Sigmoid colon (tissue), 4 donors: ENCODE measurements at regions not wholly inside any gene's neighbourhood (a gene's known extent, or its start where the extent isn't known, plus 50 kb on each side); places are given as distances from the start of the nearest gene placed in this dataset.

Source experiments
- EP300 ChIP-seq, 4 donors: sonication (generic); formaldehyde crosslinking; IDR thresholded peaks; one replicate each; pipeline ENCODE4 v1.6.1; 2017; ENCODE audit warnings: antibody characterized with exemption in 4 of 4
- TF ChIP-seq, protein P1 (sequence below), 4 experiments: fragments of 450-650 bp in 3 of 4; fragments of 200-600 bp in 1 of 4; IDR thresholded peaks; one replicate each; pipeline ENCODE4 v1.5.1; 2016 to 2019; ENCODE audit warnings: antibody characterized with exemption in 4 of 4, mild to moderate bottlenecking in 3 of 4, moderate library complexity in 2 of 4

DNA sequence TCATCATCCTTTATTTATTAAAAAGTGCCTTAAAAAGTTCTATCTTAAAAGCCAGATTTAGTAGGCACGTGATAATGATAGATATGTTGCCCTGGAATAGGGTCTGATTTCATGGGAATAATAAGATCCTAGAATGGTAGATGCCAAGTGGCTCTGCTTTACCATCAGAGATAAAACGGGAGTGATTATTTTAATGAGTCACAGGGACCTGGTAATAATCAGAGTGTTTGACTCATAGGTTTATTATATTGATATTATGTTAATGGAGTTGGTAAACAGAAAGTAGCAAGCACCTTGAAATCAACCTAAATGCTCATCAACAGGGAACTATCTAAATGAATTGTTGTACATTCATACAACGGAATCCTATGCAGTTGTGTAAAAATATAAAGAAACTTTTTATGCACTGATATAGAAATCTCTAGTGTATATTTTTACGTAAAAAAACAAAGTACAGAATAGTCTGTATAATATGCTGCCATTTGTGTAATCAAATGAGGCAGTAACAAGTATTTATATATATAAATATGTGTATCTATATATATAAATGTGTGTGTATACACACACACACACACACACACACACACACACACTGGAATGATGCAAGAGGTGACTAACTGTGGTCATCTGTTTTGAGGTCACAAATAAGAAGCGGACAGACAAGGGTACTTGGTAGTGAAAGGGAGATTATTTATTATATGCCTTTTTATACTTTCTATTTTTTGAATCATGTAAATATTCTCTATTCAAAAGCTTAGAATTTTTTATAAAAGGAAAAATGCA is 78.6 kb upstream of the DYNC1I1 start:
- TF ChIP-seq, protein P1, sequence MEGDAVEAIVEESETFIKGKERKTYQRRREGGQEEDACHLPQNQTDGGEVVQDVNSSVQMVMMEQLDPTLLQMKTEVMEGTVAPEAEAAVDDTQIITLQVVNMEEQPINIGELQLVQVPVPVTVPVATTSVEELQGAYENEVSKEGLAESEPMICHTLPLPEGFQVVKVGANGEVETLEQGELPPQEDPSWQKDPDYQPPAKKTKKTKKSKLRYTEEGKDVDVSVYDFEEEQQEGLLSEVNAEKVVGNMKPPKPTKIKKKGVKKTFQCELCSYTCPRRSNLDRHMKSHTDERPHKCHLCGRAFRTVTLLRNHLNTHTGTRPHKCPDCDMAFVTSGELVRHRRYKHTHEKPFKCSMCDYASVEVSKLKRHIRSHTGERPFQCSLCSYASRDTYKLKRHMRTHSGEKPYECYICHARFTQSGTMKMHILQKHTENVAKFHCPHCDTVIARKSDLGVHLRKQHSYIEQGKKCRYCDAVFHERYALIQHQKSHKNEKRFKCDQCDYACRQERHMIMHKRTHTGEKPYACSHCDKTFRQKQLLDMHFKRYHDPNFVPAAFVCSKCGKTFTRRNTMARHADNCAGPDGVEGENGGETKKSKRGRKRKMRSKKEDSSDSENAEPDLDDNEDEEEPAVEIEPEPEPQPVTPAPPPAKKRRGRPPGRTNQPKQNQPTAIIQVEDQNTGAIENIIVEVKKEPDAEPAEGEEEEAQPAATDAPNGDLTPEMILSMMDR (IDR thresholded peaks at IDR 0.05), result no peak
- no peak for TF ChIP-seq EP300 (IDR thresholded peaks at IDR 0.05)
